Liver (tissue), 3 donors: ENCODE measurements at regions not wholly inside any gene's neighbourhood (a gene's known extent, or its start where the extent isn't known, plus 50 kb on each side); places are given as distances from the start of the nearest gene placed in this dataset.

Experiments
- ATF3 ChIP-seq: IDR thresholded peaks from 2 replicates; pipeline ENCODE4 v1.6.1; 2016; ENCODE audit warnings: antibody characterized with exemption
- CTCF ChIP-seq: fragments of 150-350 bp; IDR thresholded peaks from 2 replicates; pipeline ENCODE4 v1.5.1; 2017; ENCODE audit warnings: improper control_type of control experiment, low read depth, low read length; ENCODE audit not compliant: missing input control
- GABPA ChIP-seq, 2 donors: IDR thresholded peaks in 1 of 2; conservative IDR thresholded peaks in 1 of 2; 2 replicates each; pipeline ENCODE4 v1.6.1; 2016; ENCODE audit warnings: antibody characterized with exemption in 2 of 2, mild to moderate bottlenecking in 1 of 2, moderate library complexity in 1 of 2
- HNF4G ChIP-seq: IDR thresholded peaks from 2 replicates; pipeline ENCODE4 v1.6.1; 2016; ENCODE audit warnings: antibody characterized with exemption
- JUND ChIP-seq, 2 donors: IDR thresholded peaks; 2 replicates each; pipeline ENCODE4 v1.6.1; 2016; ENCODE audit warnings: antibody characterized with exemption in 2 of 2
- MAX ChIP-seq: IDR thresholded peaks from 2 replicates; pipeline ENCODE4 v1.6.1; 2016; ENCODE audit warnings: antibody characterized with exemption
- RAD21 ChIP-seq, 2 donors: IDR thresholded peaks; 2 replicates each; pipeline ENCODE4 v1.6.1; 2016; ENCODE audit warnings: antibody characterized with exemption in 2 of 2, mild to moderate bottlenecking in 2 of 2
- REST ChIP-seq: IDR thresholded peaks from 2 replicates; pipeline ENCODE4 v1.6.1; 2016; ENCODE audit warnings: antibody characterized with exemption, mild to moderate bottlenecking
- RXRA ChIP-seq, 2 donors: IDR thresholded peaks; 2 replicates each; pipeline ENCODE4 v1.6.1; 2017 to 2018; ENCODE audit warnings: antibody characterized with exemption in 2 of 2, mild to moderate bottlenecking in 1 of 2
- SP1 ChIP-seq: IDR thresholded peaks from 2 replicates; pipeline ENCODE4 v1.6.1; 2018; ENCODE audit warnings: antibody characterized with exemption, mild to moderate bottlenecking
- TAF1 ChIP-seq: conservative IDR thresholded peaks from 2 replicates; pipeline ENCODE4 v1.6.1; 2016; ENCODE audit warnings: antibody characterized with exemption, mild to moderate bottlenecking
- YY1 ChIP-seq: IDR thresholded peaks from 2 replicates; pipeline ENCODE4 v1.6.1; 2016; ENCODE audit warnings: antibody characterized with exemption, mild to moderate bottlenecking
- donor health status: healthy.
- donor health status: healthy.

GRCh38 chr4:151865744-151866591 is 105.2 kb upstream of the GATB start:
- no peak for TF ChIP-seq REST
- no peak for TF ChIP-seq CTCF
- no peak for TF ChIP-seq RAD21 (IDR thresholded peaks at IDR 0.05)
- no peak for TF ChIP-seq HNF4G
- TF ChIP-seq TAF1 = no peak
- TF ChIP-seq GABPA (IDR thresholded peaks at IDR 0.05 in 1 of 2, conservative IDR thresholded peaks at IDR 0.05 in 1 of 2) = no peak
- no peak for TF ChIP-seq SP1
- TF ChIP-seq RXRA (IDR thresholded peaks at IDR 0.05) = no peak
- TF ChIP-seq MAX = no peak
- no peak for TF ChIP-seq YY1
- TF ChIP-seq JUND (IDR thresholded peaks at IDR 0.05) = no peak
- no peak for TF ChIP-seq ATF3
